GM21576 (cell line): ENCODE measurements at regions not wholly inside any gene's neighbourhood (a gene's known extent, or its start where the extent isn't known, plus 50 kb on each side); places are given as distances from the start of the nearest gene placed in this dataset.
"Not testable (repeated sequence)": the region's sequence is repeated elsewhere in the genome, so short reads cannot be mapped to it uniquely, and the experiment has no call there.

Source experiments
- ATAC-seq: cut with Tn5 transposase; IDR thresholded peaks from one replicate; pipeline ENCODE4 v1.9.1; 2021; ENCODE audit warnings: mild to moderate bottlenecking, moderate library complexity; ENCODE audit not compliant: unreplicated experiment

DNA sequence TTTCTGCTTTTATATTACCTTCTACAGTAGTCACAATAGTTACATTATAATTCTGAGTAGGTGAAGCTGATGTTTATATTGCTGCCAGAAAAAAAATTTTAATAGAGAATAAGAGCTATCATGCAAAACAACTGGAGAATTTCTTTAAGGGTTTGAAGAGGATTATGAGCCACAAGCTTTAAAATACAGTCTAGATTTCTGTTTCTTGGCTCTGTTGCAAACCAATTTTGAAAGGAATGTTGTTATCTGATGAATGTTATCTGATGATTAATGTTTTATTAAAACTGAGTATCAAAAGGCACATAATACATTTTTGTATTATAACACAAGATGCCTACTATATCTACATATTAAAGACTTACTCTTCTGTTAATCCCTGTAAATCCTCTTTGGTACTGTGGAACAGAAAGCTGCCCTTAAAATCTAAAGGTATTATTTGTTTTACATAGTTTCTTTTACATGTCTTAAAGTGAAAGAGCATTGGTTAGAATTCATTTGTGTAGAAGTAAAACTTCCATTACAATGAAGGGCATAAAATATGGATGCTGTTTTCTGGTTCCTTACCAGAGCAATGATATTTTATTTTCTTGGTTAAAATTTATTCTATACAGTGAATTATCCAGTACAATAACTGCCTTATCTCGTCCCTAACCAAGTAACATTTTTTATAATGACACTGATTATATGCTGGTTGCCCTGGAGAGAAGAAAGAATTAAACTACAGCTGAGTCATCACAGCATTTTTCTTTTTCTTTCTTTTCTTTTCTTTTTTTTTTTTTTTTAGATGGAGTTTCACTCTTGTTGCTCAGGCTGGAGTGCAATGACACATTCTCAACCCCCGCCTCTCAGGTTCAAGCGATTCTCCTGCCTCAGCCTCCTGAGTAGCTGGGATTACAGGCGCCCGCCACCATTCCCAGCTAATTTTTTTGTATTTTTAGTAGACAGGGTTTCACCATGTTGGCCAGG lies 205.7 kb downstream of the TANC2 start:
- ATAC-seq: no peak

DNA sequence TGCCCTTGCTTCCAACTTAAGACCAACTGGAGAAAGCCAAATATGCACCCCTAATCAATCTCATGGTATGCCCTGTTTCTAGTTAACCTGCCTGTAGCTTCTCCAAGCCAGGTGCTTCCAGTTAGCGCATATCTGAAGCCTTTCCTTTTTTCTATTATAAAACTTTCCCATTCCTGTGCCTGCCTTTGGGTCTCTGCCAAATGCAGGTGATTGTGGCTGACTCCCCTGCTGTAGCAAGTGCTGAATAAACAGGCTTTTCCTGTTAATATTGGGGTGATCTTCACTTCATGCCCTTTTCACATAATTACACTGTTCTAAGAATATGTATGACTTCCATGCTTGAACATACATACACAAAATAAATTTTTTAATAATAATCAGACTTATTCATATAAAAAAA lies 207.4 kb downstream of the TANC2 start:
- no peak for ATAC-seq

DNA sequence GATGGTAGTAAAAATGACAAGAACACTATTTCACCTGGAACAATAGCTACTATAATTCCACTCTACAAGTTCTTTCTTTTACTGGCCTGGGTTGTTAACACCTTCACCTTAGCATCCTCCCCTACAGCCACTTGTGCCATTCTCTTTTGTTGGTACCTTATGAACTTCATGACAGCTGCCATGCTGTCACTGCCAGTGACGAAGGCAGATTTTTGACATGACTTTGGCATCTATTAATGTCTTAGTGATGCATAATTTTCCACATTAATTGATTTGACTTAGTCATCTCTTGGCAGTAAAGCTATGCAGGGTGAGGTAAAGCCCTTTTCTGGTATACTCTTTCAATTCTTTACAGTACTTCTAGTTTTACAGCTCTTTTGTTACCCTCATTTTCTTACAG lies 207.9 kb downstream of the TANC2 start:
- no peak for ATAC-seq

DNA sequence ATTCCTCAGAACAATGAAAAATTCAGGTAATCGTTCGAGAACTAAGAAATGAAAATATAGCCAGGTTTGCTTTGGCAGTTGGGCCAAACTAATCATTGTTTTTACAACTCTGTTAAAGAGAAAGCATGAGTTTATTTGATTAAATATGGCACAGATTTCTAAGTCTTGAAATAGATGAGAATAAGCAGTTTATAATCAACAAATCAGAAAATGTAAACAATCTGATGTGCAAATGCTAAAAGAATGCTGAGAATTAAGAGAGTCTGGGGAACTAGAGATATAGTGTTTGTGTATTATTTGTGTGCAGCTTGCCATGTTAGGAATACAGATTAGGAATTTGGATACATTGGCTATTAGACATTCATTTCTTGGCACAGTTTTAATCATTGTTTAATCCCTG lies 212.5 kb downstream of the TANC2 start:
- no peak for ATAC-seq

DNA sequence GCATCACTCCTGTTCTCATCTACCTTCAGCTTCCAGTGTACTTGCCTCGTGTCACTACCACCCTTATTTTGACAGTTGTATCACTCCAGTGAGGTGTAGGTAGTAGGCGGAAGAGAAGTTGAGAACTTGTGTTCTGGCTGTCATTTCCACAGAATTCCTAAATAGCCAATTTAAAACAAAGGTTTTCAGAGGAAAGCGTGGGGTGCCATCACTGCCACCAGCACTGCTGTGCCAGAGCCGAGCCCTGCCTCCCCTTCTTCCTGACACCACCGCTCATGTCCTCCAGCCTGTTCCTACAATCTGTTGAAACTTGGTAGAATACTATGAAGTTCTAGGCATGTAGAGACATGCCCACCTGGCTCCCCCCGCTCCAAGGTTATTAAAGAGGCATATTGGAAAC lies 215.8 kb downstream of the TANC2 start:
- ATAC-seq: no peak

DNA sequence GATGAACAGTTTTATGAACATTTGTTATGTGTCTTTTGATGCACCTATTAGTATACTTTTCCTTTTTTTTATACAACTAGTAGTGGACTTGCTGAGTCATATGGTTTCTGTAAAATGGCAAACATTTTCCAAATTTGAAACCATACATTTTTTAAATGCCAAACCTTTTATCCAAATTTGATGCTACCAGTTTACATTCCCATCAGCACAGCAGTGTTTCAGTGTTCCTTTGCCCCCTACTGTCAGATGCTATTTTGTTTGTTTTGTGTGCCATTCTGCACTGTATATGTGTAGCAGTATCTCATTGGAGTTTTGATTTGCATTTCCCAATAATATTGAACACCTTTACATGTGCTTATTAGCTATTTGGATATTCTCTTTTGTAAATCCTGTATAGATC lies 219.4 kb downstream of the TANC2 start:
- no peak for ATAC-seq

DNA sequence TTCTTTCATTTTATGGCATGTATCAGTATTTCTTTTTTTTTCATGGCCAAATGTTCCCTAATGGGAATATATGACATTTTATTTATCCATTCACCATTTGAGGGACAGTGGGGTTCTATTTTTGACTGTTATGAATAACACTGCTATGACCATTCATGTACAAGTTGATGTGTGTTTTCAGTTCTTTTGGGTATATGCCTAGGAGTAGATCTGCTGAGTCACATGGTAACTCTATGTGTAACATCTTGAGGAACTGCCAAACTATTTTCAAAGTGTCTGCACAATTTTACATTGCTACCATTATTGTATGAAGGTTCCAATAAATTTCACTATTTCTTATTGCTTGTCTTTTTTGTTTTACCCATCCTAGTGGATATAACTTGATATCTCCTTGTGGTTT lies 223.0 kb downstream of the TANC2 start:
- ATAC-seq: no peak

DNA sequence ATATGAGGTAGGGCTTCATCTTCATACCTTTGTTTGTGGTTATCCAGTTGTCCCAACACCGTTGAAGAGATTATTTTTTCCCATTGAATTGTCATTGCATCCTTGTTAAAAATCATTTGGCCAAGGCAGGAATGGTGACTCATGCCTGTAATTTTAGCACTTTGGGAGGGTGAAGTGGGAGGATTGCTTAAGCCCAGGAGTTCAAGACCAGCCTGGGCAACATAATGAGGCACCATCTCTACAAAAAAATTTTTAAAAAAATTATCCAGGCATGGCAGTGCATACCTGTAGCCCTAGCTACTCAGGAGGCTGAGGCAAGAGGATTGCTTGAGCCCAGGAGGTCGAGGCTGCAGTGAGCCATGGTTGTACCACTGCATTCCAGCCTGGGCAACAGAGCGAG lies 223.9 kb downstream of the TANC2 start:
- no peak for ATAC-seq

DNA sequence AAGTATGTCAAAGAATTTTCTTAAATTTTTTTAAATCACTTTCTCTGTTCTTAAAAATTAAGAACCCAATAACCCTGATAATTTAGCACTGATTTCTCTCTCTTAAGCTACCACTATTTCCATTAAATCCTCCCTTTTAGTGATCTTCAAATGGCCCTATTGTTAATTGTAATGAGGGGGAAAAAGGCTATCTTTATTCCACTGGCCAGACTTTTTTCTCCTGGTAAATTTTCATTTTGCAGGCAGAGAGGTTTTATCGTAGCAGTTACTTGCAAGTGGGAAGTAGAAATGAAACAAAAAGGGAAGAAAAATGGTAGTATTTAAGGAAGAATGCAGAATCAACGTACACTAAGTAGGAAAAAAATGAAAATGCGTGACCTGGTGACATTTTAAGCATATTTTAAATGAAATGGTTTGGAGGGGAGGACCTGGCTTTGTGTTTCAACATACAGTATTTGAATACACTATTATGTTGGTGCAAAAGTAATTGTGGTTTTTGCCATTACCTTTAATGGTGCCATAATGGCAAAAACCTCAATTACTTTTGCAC lies 224.9 kb downstream of the TANC2 start:
- ATAC-seq: no peak

DNA sequence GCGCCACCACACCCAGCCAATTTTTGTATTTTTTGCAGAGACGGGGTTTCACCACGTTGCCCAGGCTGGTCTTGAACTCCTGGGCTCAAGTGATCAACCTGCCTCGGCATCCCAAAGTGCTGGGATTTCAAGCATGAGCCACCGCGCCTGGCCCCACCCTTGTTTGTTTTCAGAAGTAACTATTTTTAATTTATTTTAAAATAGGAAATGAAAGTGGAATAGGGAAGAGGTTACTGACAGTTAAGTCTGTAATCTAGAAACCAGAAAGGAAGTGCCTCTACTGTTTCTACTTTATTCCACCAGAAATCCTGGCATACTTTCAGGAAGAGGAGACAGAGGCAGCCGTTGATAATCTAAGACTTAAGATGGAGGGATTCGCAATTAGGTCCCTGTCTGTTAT lies 225.6 kb downstream of the TANC2 start:
- ATAC-seq: no peak

DNA sequence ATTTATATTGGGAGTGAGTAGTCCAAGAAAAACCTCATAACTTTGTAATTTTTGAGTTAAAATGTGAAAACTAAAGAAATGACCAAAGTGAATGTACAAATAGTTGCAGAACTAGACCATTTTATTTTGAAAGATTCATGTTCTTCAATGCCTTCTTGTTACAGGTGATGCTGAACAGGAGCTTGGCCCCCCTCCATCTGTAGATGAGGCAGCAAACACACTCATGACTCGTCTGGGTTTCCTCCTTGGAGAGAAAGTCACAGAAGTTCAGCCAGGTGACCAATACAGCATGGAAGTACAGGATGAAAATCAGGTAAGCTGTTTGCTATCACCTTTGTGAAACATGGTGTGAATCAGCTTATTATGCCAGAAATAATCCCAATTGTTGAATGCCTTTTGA lies 227.8 kb downstream of the TANC2 start:
- no peak for ATAC-seq

DNA sequence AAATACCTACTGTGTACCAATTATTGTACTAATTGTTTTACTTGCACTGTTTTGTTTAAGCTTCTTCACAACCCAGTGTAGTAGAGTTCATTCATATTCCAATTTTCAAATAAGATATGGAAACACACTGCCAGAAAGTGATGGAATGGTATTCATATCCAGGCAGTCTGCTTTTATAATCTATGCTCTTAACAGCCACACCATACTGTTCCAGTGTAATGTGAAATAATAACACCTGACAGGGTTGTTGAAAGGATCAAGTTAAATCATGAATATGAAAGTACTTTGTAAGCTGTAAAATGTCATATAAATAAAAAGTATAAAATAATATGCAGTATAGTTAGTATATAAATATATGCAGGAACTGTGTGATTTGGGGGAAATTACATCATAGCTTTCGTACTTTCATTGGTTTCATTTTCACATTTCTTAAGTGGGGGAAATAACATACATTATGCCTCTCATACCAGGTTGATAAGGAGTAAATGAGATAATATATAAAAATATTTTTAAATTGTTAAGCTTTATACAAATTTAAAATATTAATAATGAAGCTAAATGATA lies 230.8 kb downstream of the TANC2 start:
- no peak for ATAC-seq

DNA sequence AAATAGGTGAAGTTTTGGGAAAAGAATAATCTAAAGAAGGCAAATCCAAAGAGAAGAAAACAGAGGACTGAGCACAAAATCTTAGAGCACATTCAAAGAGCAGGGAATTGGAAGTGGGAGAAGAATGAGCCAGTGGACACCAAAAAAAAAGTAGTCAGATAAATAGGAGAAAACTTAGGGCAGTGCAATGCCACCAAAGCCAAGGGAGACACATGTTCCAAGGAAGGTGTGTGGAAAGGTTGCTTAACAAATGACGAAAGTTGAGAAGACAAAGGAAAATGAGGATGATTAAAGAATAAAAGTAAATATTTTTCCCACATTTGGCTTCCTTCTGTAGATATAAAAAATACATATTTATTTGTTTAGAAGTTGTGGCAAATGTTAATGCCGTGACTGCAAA lies 237.6 kb downstream of the TANC2 start:
- no peak for ATAC-seq

DNA sequence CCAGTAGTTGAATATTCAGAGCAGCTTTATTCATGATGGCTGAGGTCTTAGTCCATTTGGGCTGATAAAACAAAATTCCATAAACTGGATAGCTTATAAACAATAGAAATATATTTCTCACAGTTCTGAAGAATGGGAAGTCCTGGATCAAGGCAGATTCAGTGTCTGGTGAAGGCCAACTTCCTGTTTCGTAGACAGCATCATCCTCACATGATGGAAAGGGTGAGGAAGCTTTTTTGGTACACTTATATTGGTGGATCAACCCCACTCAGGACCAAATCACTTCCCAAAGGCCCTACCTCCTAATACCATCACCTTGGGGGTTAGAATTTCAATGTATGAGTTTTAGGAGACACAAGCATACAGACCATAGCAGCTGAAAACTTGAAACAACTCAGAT lies 224.2 kb downstream of the CYB561 start:
- ATAC-seq: no peak

DNA sequence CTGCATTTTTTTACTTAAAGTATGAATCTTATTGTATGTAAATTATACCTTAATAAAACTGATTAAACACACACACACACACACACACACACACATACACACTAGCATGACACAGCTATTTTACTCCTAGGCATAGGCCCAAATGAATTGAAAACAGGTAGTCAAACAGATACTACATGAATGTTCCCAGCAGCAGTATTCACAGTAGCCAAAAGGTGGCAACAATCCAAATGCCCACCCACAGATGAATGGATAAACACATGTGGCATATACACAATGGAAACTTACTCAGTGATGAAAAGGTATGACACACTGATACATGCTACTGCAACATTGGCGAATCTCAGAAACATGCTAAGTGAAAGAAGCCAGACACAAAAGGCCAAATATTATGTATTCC lies 223.5 kb downstream of the CYB561 start:
- ATAC-seq: no peak

DNA sequence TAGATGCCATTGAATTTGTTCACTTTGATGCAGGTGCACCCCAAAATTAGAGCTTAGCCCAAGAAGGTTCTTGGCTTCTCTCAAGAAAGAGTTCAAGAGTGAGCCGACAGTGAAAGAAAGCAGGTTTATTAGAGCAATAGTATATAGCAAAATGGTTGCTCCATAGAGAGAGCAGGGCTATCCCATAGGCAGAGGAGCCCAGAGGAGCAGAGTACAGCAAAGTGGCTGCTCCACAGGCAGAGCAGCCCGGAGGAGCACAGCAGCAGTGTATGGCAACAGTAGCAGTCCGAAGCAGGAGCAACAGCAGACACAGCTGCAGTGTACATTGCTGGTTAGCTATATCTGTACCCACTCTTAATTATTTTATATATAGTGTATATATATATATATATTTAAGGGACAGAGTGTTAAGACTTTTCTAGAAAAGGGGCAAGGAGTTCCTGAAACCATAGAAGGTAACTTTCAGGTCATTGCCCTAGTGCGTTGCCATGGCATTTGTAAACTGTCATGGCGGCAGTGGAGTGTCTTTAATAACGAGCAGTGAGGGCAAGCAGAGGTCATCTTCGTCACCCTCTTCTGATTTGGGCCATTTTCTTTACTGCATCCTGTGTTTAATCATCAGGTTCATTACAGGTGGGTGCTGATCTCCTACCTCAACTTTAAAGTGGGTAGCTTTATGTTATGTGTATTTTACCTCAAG lies 222.7 kb downstream of the CYB561 start:
- no peak for ATAC-seq

DNA sequence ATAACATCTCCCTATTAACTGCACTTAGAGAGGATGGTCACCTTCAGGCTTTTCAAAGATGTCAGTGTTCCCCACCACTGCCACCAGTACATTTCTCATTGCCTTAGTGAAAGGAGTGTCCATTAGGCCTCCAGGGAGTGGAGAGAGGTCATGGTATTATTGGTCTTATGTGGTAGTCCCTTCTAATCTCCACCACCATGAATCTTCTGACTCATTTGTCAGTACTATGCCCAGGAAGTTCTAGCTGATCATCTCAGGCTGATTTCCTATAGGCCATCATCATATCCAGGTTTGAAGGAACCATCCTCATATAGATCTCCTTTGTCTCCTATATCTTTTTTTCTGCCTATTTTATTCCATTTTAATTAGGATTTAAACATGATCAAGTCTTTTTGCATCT lies 221.5 kb downstream of the CYB561 start:
- ATAC-seq: no peak

DNA sequence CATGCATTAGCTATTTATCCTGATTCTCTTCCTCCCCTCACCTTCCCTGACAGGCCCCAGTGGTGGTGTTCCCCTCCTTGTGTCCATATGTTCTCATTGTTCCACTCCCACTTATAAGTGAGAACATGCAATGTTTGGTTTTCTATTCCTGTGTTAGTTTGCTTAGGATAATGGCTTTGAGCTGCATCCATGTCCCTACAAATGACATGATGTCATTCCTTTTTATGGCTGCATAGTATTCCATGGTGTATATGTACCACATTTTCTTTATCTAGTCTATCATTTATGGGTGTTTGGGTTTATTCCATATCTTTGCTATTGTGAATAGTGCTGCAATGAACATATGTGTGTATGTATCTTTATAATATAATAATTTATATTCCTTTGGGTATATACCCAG lies 219.4 kb downstream of the CYB561 start:
- not testable (repeated sequence) for ATAC-seq

DNA sequence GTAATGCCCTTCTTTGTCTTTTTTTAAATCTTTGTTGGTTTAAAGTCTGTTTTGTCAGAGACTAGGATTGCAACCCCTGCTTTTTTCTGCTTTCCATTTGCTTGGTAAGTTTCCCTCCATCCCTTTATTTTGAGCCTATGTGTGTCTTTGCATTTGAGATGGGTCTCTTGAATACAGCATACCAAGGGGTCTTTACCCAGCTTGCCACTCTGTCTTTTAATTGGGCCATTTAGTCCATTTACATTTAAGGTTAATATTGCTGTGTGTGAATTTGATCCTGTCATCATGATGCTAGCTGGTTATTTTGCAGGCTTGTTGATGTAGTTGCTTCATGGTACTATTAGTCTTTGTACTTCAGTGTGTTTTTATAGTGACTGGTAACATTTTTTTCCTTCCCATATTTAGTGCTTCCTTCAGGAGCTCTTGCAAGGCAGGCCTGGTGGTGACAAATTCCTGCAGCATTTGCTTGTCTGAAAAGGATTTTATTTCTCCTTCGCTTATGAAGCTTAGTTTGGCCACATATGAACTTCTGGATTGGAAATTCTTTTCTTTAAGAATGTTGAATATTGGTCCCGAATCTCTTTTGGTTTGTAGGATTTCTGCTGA lies 215.0 kb downstream of the CYB561 start:
- not testable (repeated sequence) for ATAC-seq

DNA sequence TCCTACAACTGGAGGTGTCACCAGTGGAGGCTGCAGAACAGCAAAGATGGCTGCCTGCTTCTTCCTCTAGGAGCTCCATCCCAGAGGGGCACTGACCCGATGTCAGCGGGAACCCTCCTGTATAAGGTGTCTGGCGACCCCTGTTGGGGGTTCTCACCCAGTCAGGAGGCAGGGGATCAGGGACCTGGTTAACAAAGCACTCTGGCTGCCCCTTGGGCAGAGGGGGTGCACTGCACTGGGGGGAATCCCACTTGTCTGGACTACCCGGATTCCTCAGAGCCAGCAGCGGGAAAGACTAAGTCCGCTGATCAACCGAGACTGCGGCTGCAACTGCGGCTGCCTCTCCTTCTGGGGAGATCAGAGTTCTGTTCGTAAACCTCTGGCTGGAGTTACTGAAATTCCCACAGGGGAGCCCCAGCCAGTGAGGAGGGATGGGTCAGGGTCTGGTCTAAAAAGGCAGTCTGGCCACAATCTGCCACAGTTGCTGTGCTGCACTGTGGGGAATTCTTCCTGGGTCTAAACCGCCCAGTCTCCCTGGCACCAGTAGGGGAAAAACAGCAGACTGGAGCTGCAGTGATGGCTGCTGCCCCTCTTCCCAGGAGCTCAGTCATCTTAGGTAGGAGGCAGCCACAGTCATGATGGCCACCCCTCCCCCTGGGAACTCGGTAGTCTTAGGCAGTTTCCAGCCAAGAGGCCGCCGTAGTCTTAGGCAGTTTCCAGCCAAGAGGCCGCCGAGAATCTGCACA lies 213.4 kb downstream of the CYB561 start:
- ATAC-seq: no peak

DNA sequence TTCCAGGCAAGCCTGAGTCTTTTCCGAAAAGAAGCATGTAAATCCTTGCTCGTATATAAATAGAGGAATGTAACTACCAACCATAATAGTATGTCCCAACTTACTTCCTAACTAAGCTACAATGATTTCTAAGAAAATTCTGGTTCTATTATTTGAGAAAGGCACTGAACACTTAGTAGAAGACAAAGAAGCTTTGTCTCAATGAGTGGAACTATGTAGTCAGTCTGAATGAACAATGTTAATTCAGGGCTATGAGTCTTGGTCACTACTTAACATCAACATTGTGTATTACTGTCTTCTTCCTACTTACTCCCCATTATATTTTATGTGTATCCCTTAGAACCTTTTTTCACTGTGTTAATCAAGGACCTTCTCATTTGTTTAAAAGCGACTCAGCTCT lies 206.0 kb downstream of the CYB561 start:
- no peak for ATAC-seq
